Activated CD4-positive, alpha-beta T cell treated with anti-CD3 and anti-CD28 coated beads, Interleukin-2, amount 50 U/mL, for 1 hour (primary cell): ENCODE measurements at regions not wholly inside any gene's neighbourhood (a gene's known extent, or its start where the extent isn't known, plus 50 kb on each side); places are given as distances from the start of the nearest gene placed in this dataset.

Source experiments
- DNase-seq: peaks from one replicate; pipeline ENCODE4 v3.0.0-alpha.2; 2020

- no peak for DNase-seq
Observed at GRCh38 chr19:28238270-28238820, 974.6 kb downstream of the UQCRFS1 start.

- DNase-seq, result no peak
Observed at GRCh38 chr19:28235606-28236125, 977.3 kb downstream of the UQCRFS1 start.

GRCh38 chr19:28234637-28235036, 978.3 kb downstream of the UQCRFS1 start:
- no peak for DNase-seq

DNA sequence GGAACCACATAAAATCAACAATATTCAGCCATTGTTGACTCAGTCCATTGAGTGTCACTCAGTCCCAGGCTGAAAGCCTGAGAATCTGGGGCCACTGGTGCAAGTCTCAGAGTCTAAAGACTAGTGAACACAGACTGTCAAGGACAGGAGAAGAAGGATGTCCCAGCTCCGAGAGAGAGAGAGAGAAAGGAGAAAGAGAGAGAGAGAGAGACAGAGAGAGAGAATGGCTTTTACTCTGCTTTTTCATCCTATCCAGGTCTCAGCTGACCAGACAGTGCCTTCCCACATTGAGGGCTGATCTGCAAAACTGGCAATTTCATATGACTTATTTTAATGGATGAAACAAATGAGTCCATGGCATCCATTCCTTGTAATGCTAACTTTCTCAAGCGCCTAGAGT, 984.1 kb downstream of the UQCRFS1 start:
- no peak for DNase-seq

DNA sequence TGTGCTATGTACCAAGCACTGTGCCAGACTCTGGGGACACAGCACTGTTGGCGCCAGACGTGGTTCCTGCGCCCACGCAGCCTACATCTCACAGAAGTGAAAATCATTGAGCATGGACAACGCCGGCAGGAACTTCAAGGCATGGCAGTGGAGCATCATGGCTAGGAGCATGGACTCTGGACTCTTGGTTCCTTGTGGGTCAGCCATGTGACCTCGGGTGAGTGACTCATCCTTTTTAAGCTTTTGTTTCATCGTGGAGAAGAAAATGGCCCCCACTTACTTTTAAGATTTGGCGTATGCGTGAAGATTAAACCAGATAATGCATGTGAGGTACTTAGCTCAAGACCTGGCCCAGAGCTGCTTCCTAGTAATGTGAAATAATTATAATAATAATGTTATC, 988.5 kb downstream of the UQCRFS1 start:
- no peak for DNase-seq

DNA sequence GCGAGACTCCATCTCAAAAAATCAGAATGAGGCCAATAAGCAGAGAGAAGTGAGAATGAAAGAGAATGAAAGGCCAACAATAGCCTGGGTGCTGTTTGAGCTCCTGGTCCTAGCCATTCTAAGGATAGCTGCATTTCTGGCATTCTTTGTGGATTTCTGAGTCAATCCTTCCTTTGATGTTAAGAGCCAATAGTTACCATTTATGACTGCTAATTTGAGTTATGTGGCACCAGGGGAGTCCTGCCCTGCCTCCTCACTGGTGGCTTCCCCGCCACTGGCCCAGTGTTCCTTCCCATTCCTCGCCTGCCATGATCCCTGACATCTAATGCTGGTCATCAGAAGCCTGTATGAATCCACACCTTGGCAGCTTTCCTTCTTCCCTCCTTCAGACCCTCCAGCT, 991.2 kb downstream of the UQCRFS1 start:
- DNase-seq, result no peak

GRCh38 chr19:28218728-28219127, 994.2 kb downstream of the UQCRFS1 start:
- no peak for DNase-seq

DNA sequence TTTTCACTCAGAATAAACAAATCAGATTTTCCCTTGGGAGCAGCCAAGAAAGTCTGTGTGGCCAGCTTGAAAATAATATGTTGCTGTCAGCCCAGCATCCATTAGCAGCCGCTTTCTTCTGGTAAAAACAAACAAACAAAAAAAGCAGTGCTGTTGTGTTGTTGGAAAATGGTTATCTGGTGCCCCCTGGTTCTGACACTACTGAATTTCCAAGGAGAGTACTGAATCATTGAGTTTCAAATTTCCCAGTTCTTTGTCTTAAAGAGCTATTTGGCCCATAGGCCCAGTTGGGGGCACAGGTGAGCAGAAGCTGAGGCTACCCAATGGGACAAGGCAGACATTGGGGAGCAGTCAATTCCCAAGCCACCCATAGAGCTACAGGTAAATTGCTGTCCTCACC, 995.9 kb downstream of the UQCRFS1 start:
- no peak for DNase-seq

DNA sequence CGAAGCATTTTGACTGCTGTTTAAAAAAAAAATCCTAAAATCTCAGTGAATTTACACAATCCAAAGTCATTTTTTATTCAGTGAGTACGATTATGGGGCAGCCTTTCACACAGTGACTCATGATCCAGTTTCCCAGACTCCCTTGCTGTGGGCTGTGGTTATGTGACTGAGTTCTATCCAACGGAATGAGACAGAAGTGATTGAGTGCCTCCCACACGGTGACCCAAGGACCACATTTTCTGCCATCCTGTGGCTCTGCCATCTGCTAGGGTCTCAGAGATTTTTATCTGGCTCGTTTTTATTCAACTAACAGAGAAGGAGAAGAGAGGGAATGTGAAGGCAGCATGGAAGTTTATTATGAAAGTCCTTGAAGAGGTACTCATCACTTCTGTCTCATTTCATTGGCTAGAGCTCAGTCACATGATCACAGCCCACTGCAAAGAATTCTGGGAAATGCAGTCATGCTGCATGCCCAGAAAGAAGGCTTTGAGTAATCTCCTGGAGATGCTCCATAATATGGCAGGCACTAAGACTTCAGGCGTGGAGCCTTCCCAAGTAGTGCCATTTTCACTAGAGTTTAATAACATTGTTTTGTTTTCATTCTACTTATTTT, 999.4 kb downstream of the UQCRFS1 start:
- no peak for DNase-seq

DNA sequence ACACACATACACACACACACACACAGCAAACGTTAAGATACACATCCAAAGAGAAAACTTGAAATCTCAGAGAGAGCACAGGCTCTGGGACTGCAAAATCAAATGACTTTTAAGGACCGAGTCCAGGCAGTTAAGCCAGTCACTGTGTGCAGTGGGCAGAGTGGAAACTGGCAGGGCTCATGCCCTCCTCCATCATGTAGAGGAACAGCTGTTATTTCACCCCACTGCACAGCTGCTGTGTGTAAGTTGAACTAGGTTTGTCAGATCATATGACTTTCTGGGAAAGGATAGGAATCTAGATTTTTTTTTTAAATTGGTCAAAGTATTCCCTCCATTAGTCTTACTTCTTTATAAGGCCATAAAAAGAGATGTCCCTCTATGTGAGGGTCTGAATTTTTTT, 1002.1 kb downstream of the UQCRFS1 start:
- DNase-seq, result no peak

DNA sequence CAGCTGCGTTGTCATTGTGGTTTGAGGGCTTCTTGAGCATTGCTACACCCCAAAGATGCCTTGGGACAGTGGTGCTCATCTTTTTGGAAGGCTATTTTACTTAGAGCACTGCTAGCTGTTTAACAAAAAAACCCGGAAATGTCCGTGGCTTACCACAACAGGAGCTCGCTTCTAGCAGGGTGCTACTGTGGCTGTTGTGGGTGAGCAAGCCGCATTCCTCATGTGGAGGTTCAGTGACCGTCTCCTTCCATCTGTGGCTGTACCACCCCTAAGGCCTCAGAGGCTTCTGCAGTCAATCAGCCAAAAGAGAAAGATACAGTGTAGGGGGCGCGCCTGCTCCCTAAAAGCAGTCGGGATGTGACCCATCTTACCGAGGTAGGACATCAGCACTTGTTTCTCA, 1004.2 kb downstream of the UQCRFS1 start:
- DNase-seq, result no peak

- no peak for DNase-seq
Observed at GRCh38 chr19:28207244-28207643, 1005.7 kb downstream of the UQCRFS1 start.

DNA sequence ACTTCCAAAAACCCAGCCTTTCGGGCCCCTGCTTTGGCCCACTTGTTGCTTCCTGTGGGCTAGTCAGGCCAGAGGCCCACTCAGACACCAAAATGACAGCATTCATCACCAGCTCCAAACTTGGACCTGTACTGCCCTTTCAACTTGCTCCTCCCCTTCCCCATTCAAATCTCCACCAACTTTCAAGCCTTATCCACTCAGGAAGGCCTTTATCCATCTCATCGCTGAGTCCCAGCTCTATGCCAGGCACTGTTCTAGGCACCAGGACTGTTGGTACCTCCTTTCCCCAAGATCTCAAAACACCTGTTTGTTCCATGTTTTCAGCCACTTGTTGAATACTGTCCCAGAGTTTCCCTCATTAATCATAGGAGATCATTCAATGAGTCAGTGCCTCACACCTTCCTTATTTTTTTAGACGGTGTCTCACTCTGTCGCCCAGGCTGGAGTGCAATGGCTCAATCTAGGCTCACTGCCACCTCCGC, 1011.4 kb downstream of the UQCRFS1 start:
- DNase-seq, result no peak

DNA sequence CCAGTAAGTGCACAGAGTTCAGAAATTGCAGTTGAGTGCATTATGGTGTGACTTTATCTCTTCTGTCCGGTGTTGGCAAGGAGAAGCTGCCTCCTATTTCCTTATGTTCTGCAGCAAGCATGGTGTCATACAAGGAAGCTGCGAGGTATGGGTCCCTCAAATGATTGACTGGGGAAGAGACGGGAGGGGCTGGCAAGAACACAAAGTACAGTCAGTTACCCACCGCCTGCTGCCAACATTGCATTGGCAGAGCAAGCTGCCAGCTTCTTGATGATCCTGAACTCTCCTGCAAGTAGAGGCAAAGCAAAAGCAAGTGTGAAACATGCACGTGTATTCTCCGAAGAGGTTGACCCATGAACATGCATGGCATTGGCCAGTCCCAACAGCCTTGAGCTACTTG, 1013.6 kb downstream of the UQCRFS1 start:
- no peak for DNase-seq

DNA sequence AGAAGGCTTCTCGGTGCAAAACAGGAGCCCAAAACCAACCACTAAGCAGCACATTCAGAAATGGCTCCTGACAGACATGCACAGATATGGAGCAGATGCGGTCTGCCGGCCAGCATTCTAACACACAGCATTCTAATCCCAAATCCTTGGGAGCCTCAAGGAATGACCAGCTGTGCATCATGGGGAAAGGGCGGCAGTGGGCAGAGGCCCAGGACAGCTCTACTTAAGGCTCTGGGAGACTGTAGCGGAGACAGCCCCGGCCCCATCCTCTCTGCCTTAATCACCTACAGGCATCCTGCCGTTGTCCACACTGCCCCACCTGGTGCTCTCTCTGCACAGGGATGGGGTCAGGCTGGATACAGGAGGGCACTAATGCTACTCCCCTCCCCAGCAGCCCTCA, 1016.0 kb downstream of the UQCRFS1 start:
- no peak for DNase-seq

DNA sequence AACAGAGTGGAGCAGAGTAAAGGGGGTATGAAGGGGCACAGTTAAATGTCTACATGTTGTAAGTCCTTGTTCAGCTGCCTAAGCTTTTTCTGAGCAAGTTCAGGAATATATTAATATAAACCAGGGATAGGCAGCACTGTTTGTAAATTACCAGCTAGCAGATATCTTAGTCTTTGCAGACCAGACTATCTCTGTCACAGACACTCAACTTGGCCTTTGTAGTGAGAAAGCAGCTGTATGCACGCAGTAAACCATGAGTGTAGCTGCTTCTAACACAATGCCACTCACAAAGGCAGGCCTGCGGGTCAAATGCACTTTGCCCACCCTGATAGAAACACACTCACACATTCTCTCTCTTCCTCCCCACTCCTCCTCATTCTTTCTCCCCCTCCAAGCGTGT, 1016.9 kb downstream of the UQCRFS1 start:
- DNase-seq, result no peak

- DNase-seq, result no peak
Observed at GRCh38 chr19:28185646-28186045, 1027.3 kb downstream of the UQCRFS1 start.

DNA sequence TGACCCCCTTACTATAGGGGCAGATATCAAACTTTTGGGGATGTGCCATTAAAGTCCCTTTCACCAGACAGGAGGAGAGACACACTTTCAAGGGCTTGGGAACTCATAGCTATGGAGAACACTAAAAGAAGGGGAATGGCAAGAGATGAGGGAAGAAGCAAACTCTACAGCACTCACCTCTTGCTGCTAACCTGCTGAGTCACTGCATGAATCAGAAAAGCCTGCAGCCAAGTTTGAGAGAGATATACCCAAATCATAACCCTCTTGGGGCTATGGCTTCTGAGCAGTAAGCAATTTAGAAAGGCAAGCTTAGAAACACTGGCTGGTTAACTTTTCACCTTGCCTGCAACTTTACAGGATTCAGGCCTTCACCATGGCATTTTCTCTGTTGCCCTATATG, 1028.0 kb downstream of the UQCRFS1 start:
- no peak for DNase-seq

GRCh38 chr19:28176193-28176592, 1036.8 kb downstream of the UQCRFS1 start:
- no peak for DNase-seq

DNA sequence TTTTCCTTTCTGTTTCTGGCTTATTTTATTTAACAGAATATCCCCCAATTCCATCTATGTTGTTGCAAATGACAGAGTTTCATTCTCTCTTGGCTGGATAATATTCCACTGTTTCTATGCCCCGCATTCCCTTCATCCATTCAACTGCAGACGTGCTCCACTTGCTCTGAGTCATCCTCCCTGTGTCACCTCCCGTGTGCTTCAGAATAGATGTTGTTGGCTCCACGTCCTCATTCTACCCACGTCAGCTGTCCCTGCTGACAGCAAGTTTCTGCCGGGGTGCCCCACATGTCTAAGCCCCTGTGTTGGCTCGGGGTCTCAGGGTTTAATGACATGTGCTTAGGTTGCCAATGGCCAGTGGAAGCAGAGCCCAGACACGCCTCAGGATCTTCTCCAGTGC, 1041.0 kb downstream of the UQCRFS1 start:
- no peak for DNase-seq

- DNase-seq, result no peak
Observed at GRCh38 chr19:28170066-28170465, 1042.9 kb downstream of the UQCRFS1 start.

DNA sequence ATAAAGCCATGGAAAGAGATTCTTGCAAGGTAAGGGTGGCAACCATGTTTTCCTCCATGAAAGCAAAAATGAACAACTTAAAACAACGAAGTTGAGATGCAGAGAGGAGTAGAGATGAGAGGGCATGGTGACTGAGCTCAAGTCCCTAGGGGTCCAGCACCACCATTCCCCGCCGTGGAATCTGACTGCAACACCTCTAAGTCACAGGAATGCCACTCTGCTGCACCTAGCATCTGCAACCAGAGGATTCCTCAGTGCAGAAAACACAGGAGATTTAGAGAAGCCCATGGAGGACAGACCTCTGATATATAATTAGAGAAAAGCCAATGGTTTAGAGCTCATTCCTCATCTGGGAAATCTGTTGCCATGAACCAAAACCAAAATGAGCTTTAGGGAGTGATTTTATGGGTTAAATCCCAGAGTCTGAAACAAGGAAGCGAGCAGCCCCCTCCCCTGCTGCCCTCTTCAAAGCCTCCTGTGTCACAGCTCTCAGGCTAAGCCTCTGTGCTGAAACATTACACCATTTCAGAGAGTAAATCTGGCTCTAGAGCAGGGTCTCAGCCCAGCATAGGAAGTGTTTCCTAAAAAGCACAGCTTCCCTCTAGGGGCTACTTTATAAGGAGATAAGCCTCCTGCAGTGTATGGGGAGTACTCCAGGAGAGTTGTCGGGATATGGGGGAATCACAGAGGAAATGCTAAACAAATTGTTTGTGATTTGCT, 1043.6 kb downstream of the UQCRFS1 start:
- no peak for DNase-seq

DNA sequence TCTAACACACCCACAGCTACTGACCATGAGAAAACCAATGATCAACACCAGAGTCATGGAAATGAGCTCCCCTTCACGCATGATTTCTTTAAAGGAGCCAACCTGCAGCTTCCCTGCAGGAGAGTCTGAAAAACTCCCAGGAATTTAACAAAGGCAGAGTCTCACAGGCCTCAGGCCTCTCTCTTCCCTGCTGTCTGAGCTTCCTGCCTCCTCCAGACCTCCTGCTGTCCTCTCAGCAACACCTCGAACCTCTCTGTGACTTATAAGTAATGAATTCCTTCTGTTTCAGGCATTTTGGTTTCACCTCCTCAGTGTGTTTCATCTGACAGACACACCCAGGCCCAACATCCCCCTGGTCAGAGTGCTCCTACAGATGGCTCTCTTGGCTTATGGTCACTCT, 1044.4 kb downstream of the UQCRFS1 start:
- DNase-seq, result no peak

DNA sequence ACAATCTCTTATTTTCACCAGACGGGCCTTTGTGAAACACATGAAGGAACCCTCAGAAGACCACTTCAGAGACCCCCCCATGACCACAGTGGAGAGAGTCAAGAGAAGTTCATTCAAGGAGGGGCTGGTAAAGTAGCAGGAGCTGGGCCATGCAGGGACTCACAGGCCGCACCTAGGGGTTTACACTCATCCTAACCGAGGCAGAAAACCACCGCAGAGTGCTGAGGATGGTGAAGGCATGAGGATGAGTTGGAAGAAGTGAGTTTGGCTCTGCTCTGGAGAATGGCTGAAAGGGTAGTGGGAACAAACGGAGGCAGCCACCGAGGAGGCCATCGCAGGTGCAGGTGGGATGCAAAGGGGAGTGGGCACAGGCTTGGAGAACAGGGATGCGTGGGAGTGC, 1046.9 kb downstream of the UQCRFS1 start:
- no peak for DNase-seq
